ENCODE measurements at regions not wholly inside any gene's neighbourhood (a gene's known extent, or its start where the extent isn't known, plus 50 kb on each side); places are given as distances from the start of the nearest gene placed in this dataset.
A peak's percentile ranks its signal among the peaks of the same experiment; 100 is the strongest.
"Not testable (repeated sequence)": the region's sequence is repeated elsewhere in the genome, so short reads cannot be mapped to it uniquely, and the experiment has no call there.

GRCh38 chr1:8227674-8228073 lies 90.2 kb upstream of the SLC45A1 start:
- not testable (repeated sequence) for DNase-seq

GRCh38 chr1:8226747-8227146 lies 91.2 kb upstream of the SLC45A1 start:
- no peak for DNase-seq

- DNase-seq: not testable (repeated sequence)
Measured at GRCh38 chr1:8226024-8226423, 91.9 kb upstream of the SLC45A1 start.

GRCh38 chr1:8223526-8223925 lies 94.4 kb upstream of the SLC45A1 start:
- DNase-seq: no peak

- no peak for DNase-seq
Measured at GRCh38 chr1:8222789-8223188, 95.1 kb upstream of the SLC45A1 start.

- DNase-seq: no peak
Measured at GRCh38 chr1:8219530-8219929, 98.4 kb upstream of the SLC45A1 start.

- no peak for DNase-seq
Measured at GRCh38 chr1:8218351-8219092, 99.4 kb upstream of the SLC45A1 start.

- no peak for DNase-seq
Measured at GRCh38 chr1:8217809-8218208, 100.1 kb upstream of the SLC45A1 start.

GRCh38 chr1:8217011-8217711 lies 100.8 kb upstream of the SLC45A1 start:
- DNase-seq: no peak

- DNase-seq: no peak
Measured at GRCh38 chr1:8216005-8216404, 101.9 kb upstream of the SLC45A1 start.

GRCh38 chr1:8214501-8215173 lies 103.3 kb upstream of the SLC45A1 start:
- no peak for DNase-seq

GRCh38 chr1:8213676-8214075 lies 104.2 kb upstream of the SLC45A1 start:
- no peak for DNase-seq

- DNase-seq: no peak
Measured at GRCh38 chr1:8213136-8213535, 104.8 kb upstream of the SLC45A1 start.

GRCh38 chr1:8212580-8213031 lies 105.3 kb upstream of the SLC45A1 start:
- DNase-seq: no peak

GRCh38 chr1:8211883-8212579 lies 105.9 kb upstream of the SLC45A1 start:
- peak; percentile 39 for DNase-seq

- no peak for DNase-seq
Measured at GRCh38 chr1:8211251-8211882, 106.5 kb upstream of the SLC45A1 start.

- DNase-seq: no peak
Measured at GRCh38 chr1:8207202-8207601, 110.7 kb upstream of the SLC45A1 start.

GRCh38 chr1:8206391-8206790 lies 111.5 kb upstream of the SLC45A1 start:
- DNase-seq: no peak

GRCh38 chr1:8205771-8206170 lies 112.1 kb upstream of the SLC45A1 start:
- no peak for DNase-seq

GRCh38 chr1:8204826-8205225 lies 113.1 kb upstream of the SLC45A1 start:
- DNase-seq: no peak

- DNase-seq: no peak
Measured at GRCh38 chr1:8203551-8203950, 114.4 kb upstream of the SLC45A1 start.

- DNase-seq: no peak
Measured at GRCh38 chr1:8203056-8203455, 114.9 kb upstream of the SLC45A1 start.
